AG09309 (cell line): ENCODE measurements at regions not wholly inside any gene's neighbourhood (a gene's known extent, or its start where the extent isn't known, plus 50 kb on each side); places are given as distances from the start of the nearest gene placed in this dataset.
"Not testable (repeated sequence)": the region's sequence is repeated elsewhere in the genome, so short reads cannot be mapped to it uniquely, and the experiment has no call there.

Experiments used
- DNase-seq: peaks from one replicate; pipeline ENCODE4 v3.0.0-alpha.2; 2010; ENCODE audit warnings: low read depth
- H3K4me3 ChIP-seq: 2 replicates; pipeline ENCODE4 v1.5.1; 2011; ENCODE audit warnings: mild to moderate bottlenecking, low read depth, low read length, moderate library complexity; ENCODE audit not compliant: control insufficient read depth
- TF ChIP-seq, protein P1 (sequence below): IDR thresholded peaks from 2 replicates; pipeline ENCODE4 v1.5.1; 2011; ENCODE audit warnings: mild to moderate bottlenecking, low read depth, low read length, inconsistent platforms; ENCODE audit not compliant: insufficient read depth, control insufficient read depth; ENCODE audit errors: missing control alignments

DNA sequence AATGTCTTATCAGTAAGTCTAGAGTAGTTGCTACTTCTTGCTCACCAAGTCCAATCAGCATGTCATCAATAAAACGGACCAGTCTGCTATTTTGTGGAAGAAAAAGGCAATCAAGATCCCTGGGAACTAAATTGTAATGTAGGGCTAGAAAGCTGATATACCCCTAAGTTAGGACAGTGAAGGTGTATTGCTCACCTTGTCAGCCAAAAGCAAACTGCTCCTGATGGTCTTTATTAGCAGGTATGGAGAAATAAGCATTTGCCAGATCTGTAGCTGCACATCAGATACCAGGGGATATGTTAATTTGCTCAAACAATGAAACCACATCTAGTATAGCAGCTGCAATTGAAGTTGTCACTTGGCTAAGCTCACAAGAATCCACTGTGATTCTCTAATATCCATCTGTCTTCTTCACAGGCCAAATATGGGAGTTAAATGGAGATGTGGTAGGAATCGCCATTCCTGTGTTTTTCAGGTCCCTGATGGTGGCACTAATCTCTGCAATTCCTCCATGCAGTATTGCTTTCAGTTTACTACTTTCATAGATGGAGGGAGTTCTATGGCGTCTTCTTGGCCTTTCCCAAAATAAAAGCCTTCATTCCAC lies 75.0 kb downstream of the TMEM237 start:
- H3K4me3 ChIP-seq = no peak overlapping the region
- no peak for DNase-seq
- TF ChIP-seq, protein P1, sequence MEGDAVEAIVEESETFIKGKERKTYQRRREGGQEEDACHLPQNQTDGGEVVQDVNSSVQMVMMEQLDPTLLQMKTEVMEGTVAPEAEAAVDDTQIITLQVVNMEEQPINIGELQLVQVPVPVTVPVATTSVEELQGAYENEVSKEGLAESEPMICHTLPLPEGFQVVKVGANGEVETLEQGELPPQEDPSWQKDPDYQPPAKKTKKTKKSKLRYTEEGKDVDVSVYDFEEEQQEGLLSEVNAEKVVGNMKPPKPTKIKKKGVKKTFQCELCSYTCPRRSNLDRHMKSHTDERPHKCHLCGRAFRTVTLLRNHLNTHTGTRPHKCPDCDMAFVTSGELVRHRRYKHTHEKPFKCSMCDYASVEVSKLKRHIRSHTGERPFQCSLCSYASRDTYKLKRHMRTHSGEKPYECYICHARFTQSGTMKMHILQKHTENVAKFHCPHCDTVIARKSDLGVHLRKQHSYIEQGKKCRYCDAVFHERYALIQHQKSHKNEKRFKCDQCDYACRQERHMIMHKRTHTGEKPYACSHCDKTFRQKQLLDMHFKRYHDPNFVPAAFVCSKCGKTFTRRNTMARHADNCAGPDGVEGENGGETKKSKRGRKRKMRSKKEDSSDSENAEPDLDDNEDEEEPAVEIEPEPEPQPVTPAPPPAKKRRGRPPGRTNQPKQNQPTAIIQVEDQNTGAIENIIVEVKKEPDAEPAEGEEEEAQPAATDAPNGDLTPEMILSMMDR = no peak

DNA sequence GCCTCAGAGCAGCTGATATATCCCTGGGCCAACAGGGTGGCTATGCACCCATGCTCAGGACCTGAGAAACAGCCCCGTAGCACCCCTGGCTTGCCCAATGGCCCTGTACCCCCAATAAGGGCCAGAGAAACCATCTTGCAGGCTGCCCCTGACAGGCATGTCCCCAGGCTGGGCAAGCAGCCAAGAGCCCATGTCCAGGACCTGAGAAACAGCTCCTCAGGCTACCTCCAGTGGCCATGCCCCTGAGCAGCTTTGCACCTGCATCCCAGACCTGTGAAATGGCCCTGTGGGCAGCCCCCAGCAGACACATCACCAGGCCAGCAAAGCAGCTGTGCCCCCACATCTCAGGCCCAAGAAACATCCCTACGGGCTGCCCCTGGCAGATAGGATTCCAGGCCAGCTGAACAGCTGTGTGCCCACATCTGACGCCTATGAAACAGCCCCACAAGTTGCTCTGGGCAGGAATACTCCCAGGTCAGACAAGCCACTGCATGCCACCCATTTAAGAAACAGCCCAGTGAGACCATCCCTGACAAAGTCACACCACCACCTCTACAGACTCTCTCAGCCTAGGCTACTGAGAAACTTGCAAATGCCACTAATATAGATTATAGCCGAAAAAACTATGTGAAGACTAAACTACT lies 84.1 kb downstream of the TMEM237 start:
- TF ChIP-seq, protein P1 = no peak
- H3K4me3 ChIP-seq = no peak overlapping the region
- DNase-seq = no peak

DNA sequence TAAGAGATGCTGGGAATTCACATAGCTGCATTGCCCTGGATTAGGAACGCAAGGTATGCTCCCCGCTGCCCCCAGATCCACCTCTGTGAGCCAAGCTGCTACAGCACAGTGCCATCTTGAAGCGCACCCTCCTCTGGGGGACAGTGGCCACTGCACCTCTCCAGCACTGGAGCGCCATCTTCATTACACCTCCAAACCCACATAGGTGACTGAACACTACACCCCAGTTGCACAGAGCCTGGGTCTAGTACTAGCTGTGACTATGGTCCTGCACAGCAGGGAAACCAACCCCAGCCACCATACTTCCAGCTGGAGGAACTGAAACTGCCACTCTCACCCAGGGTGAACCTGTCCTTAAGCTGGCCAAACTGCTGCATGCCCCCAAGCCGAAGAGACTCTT lies 84.6 kb downstream of the TMEM237 start:
- TF ChIP-seq, protein P1 = no peak
- H3K4me3 ChIP-seq = no peak overlapping the region
- DNase-seq = no peak

DNA sequence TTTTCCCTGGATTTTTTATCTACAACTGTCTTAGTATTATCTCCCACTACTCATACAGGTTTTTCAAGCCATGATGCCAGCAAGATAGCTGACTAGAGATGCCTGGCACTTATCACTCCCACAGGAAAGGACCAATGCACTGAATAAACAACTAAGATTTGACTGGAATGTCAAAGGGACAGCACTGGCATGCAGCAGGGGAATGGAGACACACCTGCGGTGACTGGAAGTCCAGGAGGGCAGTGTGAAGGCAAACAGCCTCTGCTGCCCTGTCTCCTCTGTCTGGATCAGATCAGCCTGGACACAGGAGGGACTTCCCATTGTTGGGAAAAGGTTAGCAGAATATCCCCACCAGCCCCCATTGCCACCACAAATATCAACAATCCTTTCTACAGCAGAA lies 85.1 kb downstream of the TMEM237 start:
- H3K4me3 ChIP-seq = no peak overlapping the region
- DNase-seq = no peak
- TF ChIP-seq, protein P1 = no peak

DNA sequence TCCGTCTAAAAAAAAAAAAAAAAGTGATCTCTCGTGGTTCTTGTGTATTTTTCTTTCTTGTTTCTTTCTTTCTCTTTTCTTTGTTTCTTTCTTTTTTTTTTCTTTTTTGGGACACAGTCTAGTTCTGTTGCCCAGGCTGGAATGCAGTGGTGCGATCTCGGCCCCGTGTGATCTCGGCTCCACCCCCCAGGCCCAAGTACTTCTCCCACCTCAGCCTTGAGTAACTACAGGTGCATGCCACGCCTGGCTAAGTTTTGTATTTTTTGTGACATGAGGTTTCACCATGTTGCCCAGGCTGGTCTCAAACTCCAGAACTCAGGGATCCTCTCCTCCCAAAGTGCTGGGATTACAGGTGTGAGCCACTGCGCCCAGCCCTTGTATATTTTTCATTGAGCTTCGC lies 91.4 kb downstream of the TMEM237 start:
- TF ChIP-seq, protein P1 = no peak
- H3K4me3 ChIP-seq = no peak overlapping the region
- DNase-seq = no peak

DNA sequence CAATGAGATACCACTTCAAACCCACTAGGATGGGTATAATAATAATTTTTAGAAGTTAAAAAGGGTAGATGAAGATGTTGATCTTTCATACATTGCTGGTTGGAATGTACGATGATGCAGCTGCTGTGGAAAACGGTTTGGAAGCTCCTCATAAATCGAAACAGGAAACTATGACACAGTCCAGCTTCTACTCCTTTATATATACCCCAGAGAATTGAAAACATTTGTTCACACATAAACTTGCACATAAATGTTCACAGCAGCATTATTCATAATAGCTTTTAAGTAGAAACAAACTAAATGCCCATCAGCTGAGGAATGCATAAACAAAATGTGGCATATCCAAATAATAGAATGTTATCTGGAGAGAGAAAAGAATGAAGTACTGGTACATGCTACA lies 95.0 kb downstream of the STRADB start:
- TF ChIP-seq, protein P1 = no peak
- peak; percentile 42 for DNase-seq
- no peak overlapping the region for H3K4me3 ChIP-seq

DNA sequence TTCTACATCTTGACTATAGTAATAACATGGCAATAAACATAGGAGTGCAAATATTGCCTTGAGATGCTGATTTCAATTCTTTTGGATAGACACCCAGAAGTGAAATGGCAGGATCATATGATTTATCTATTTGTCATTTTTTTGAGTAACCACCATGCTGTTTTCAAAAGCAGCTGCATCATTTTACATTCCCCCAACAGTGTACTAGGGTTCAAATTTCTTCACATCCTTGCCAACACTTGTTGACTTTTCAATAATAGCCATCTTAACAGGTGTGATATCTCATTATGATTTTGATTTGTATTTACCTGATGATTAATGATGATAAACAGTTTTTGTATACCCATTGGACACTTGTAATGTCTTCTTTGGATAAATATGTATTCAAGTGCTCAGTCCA lies 90.8 kb downstream of the STRADB start:
- no peak for DNase-seq
- TF ChIP-seq, protein P1 = no peak
- no peak overlapping the region for H3K4me3 ChIP-seq

DNA sequence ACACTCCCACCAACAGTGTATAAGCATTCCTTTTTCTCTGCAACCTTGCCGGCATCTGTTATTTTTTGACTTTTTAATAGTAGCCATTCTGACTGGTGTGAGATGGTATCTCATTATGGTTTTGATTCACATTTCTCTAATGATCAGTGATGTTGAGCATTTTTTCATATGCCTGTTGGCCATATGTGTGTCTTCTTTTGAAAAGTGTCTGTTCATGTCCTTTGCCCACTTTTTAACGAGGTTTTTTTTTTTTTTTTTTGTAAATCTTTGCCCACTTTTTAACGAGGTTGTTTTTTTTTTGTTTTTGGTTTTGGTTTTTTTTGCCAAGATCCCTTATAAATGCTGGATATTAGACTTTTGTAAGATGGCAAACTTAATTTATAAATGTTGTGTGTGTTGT lies 87.7 kb downstream of the STRADB start:
- not testable (repeated sequence) for DNase-seq, H3K4me3 ChIP-seq
